Activated naive CD8-positive, alpha-beta T cell treated with anti-CD3 and anti-CD28 coated beads for 36 hours (primary cell): ENCODE measurements at regions not wholly inside any gene's neighbourhood (a gene's known extent, or its start where the extent isn't known, plus 50 kb on each side); places are given as distances from the start of the nearest gene placed in this dataset.
"Not testable (repeated sequence)": the region's sequence is repeated elsewhere in the genome, so short reads cannot be mapped to it uniquely, and the experiment has no call there.

Experiments used
- DNase-seq: peaks from one replicate; pipeline ENCODE4 v3.0.0; 2021
- H3K27ac Mint-ChIP-seq: one replicate; pipeline ENCODE4 v1.8.0; 2022; ENCODE audit warnings: mild to moderate bottlenecking, moderate library complexity, mixed read lengths
- H3K27me3 Mint-ChIP-seq: one replicate; pipeline ENCODE4 v1.8.0; 2022; ENCODE audit warnings: mild to moderate bottlenecking, mixed read lengths
- H3K36me3 Mint-ChIP-seq: one replicate; pipeline ENCODE4 v1.8.0; 2021; ENCODE audit warnings: mild to moderate bottlenecking, mixed read lengths
- H3K4me1 Mint-ChIP-seq: one replicate; pipeline ENCODE4 v1.8.0; 2021; ENCODE audit warnings: mixed read lengths
- H3K4me3 Mint-ChIP-seq: one replicate; pipeline ENCODE4 v1.8.0; 2022; ENCODE audit warnings: mild to moderate bottlenecking, moderate library complexity, mixed read lengths
- H3K9me3 Mint-ChIP-seq: one replicate; pipeline ENCODE4 v1.8.0; 2022; ENCODE audit warnings: mixed read lengths

- H3K27ac Mint-ChIP-seq, DNase-seq, H3K4me3 Mint-ChIP-seq: not testable (repeated sequence)
These were observed 777.1 kb upstream of the CDH18 start for GRCh38 chr5:20765074-20765473.

GRCh38 chr5:20759459-20759858, 771.5 kb upstream of the CDH18 start:
- DNase-seq, H3K4me3 Mint-ChIP-seq, H3K9me3 Mint-ChIP-seq, H3K4me1 Mint-ChIP-seq, H3K36me3 Mint-ChIP-seq, H3K27me3 Mint-ChIP-seq, H3K27ac Mint-ChIP-seq: not testable (repeated sequence)

More at GRCh38 chr5:20765074-20765473, 777.1 kb upstream of the CDH18 start:
- H3K4me1 Mint-ChIP-seq, H3K36me3 Mint-ChIP-seq, H3K9me3 Mint-ChIP-seq, H3K27me3 Mint-ChIP-seq: not testable (repeated sequence)

- H3K9me3 Mint-ChIP-seq, H3K27me3 Mint-ChIP-seq, H3K36me3 Mint-ChIP-seq, H3K4me3 Mint-ChIP-seq, H3K27ac Mint-ChIP-seq, DNase-seq, H3K4me1 Mint-ChIP-seq: not testable (repeated sequence)
These were observed 764.2 kb upstream of the CDH18 start for GRCh38 chr5:20752179-20752578.

DNA sequence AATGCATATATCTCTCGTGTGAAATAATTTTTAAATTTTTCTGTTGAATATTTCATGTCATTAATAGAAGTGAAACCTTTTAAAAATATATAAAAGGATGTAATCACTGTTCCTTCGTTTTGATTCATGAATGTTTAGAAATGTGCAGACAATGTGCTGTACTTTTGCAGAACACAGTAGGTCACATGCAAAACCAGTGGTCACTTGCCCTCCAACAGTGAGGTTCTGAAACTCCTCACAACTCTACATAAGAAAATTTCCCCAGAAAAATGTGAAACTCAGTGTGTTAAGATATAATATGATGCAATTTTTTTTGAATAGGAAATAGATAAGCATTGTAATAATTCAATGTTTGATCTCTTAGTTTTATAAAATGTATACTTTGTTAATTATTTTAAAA, 747.7 kb upstream of the CDH18 start:
- not testable (repeated sequence) for H3K4me3 Mint-ChIP-seq, H3K9me3 Mint-ChIP-seq, DNase-seq, H3K36me3 Mint-ChIP-seq, H3K4me1 Mint-ChIP-seq, H3K27ac Mint-ChIP-seq, H3K27me3 Mint-ChIP-seq

DNA sequence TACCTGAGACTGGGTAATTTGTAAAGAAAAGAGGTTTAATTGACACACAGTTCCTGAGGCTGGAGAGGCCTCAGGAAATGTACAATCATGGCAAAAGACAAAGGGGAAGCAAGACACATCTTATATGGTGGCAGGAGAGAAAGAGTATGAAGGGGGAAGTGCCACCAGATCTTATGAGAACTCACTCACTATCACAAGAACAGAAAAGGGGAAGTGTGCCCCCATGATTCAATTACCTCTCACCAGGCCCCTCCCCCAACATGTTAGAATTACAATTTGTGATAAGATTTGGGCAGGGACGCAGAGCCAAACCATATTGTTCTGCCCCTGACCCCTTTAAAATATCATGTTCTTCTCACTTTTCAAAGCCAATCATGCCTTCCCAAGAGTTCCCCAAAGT, 744.2 kb upstream of the CDH18 start:
- H3K9me3 Mint-ChIP-seq, H3K36me3 Mint-ChIP-seq: not testable (repeated sequence)

GRCh38 chr5:20721286-20721685, 733.3 kb upstream of the CDH18 start:
- H3K27ac Mint-ChIP-seq, H3K9me3 Mint-ChIP-seq, H3K36me3 Mint-ChIP-seq, DNase-seq, H3K4me3 Mint-ChIP-seq, H3K4me1 Mint-ChIP-seq, H3K27me3 Mint-ChIP-seq: not testable (repeated sequence)

More for the DNA sequence above, 744.2 kb upstream of the CDH18 start:
- not testable (repeated sequence) for H3K27me3 Mint-ChIP-seq, H3K4me3 Mint-ChIP-seq, H3K27ac Mint-ChIP-seq, H3K4me1 Mint-ChIP-seq, DNase-seq

- not testable (repeated sequence) for DNase-seq, H3K27me3 Mint-ChIP-seq, H3K4me3 Mint-ChIP-seq, H3K9me3 Mint-ChIP-seq, H3K36me3 Mint-ChIP-seq, H3K4me1 Mint-ChIP-seq, H3K27ac Mint-ChIP-seq
These were observed 723.6 kb upstream of the CDH18 start for GRCh38 chr5:20711520-20712155.

GRCh38 chr5:20707634-20708033, 719.6 kb upstream of the CDH18 start:
- H3K27ac Mint-ChIP-seq, H3K9me3 Mint-ChIP-seq, H3K27me3 Mint-ChIP-seq, H3K4me3 Mint-ChIP-seq, H3K36me3 Mint-ChIP-seq, H3K4me1 Mint-ChIP-seq, DNase-seq: not testable (repeated sequence)

- Mint-ChIP-seq H3K27ac (no peak overlapping the region), H3K4me3 (no peak overlapping the region), H3K9me3 (peaks cover 2% of the 10 kb centered on the region), H3K27me3 (no peaks in the 10 kb centered on the region), H3K4me1 (no peaks in the 10 kb centered on the region), H3K36me3 (no peaks in the 10 kb centered on the region)
- no peak for DNase-seq
These were observed 706.1 kb upstream of the CDH18 start for GRCh38 chr5:20694121-20694520.

GRCh38 chr5:20692913-20693312, 704.9 kb upstream of the CDH18 start:
- Mint-ChIP-seq H3K9me3 (peaks cover 2% of the 10 kb centered on the region), H3K36me3 (no peaks in the 10 kb centered on the region), H3K4me3 (no peak overlapping the region), H3K27ac (no peak overlapping the region), H3K4me1 (no peaks in the 10 kb centered on the region), H3K27me3 (no peaks in the 10 kb centered on the region)
- DNase-seq: no peak

- no peaks in the 10 kb centered on the region for H3K36me3 Mint-ChIP-seq
- no peak for DNase-seq
- no peaks in the 10 kb centered on the region for H3K4me1 Mint-ChIP-seq
- no peak overlapping the region for H3K27ac Mint-ChIP-seq
- peaks cover 1% of the 10 kb centered on the region for H3K9me3 Mint-ChIP-seq
- no peaks in the 10 kb centered on the region for H3K27me3 Mint-ChIP-seq
- no peak overlapping the region for H3K4me3 Mint-ChIP-seq
These were observed 695.4 kb upstream of the CDH18 start for GRCh38 chr5:20683241-20683940.

GRCh38 chr5:20680718-20681302, 692.8 kb upstream of the CDH18 start:
- Mint-ChIP-seq H3K9me3 (no peaks in the 10 kb centered on the region), H3K4me1 (no peaks in the 10 kb centered on the region), H3K27me3 (no peaks in the 10 kb centered on the region), H3K36me3 (no peaks in the 10 kb centered on the region), H3K4me3 (no peak overlapping the region), H3K27ac (no peak overlapping the region)
- DNase-seq: no peak

DNA sequence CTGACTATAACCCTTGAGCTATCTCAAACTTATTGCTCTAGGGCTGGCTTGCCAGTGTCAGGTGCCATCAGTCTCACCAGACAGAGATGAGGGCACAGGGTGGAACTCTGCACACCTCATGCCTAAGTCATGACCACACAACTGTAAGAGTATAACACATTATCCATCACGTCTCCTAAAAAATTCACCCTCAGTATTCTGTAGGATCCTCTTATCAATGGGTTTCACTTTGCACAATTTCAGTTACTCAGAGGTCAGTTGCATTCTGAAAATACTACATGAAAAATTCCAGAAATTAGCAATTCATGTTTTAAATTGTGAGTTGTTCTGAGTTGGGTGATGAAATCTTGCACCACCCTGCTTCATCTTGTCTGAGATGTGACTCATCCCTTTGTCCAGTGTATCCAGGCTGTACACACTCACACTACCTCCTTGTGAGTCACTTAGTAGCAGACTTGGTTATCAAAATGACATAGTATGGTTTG, 690.9 kb upstream of the CDH18 start:
- Mint-ChIP-seq H3K36me3 (no peaks in the 10 kb centered on the region), H3K4me3 (no peak overlapping the region), H3K27me3 (no peaks in the 10 kb centered on the region), H3K27ac (no peak overlapping the region), H3K4me1 (no peaks in the 10 kb centered on the region), H3K9me3 (no peaks in the 10 kb centered on the region)
- no peak for DNase-seq

DNA sequence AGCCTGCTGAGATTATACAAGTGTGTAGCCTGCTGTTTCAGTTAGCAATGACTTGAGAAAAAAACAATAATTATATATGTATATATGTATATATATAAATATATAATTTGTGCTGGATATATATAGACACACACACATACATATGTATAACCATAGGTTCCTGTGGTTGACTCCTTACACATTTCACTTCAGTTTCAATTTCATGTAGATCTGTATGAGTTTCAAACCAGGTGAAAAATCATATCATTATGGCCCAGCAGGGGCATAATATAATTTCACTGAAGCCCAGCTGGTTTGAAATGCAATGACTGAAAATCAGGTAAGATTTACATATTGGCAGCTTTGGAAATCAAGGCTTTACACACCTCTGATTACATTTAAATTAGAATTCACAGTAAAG, 690.4 kb upstream of the CDH18 start:
- Mint-ChIP-seq H3K4me3 (no peak overlapping the region), H3K4me1 (no peaks in the 10 kb centered on the region), H3K27ac (no peak overlapping the region)

DNA sequence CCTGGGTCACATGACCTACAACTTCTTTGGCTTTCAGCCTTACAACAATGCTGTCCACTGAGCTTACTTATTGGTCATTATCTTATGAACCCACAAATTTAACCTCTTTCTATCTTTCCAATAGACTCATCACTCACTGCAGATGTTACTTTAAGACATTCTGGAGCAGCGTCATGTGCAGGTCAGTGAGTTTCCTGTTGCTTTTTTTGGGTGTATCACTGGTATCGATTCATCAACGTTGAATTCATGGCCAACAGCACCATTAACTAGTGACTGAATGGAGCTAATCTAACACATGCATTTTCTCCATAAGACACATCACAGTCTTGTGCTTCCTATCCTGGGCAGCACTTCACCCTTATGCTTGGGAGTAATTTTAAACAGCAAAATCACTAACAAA, 672.6 kb upstream of the CDH18 start:
- Mint-ChIP-seq H3K36me3 (no peaks in the 10 kb centered on the region), H3K4me3 (no peak overlapping the region), H3K27me3 (no peaks in the 10 kb centered on the region), H3K9me3 (no peaks in the 10 kb centered on the region), H3K27ac (no peak overlapping the region), H3K4me1 (no peaks in the 10 kb centered on the region)
- no peak for DNase-seq

More for the DNA sequence above, 690.4 kb upstream of the CDH18 start:
- no peak for DNase-seq
- Mint-ChIP-seq H3K9me3 (no peaks in the 10 kb centered on the region), H3K36me3 (no peaks in the 10 kb centered on the region), H3K27me3 (no peaks in the 10 kb centered on the region)

GRCh38 chr5:20656262-20656661, 668.3 kb upstream of the CDH18 start:
- H3K4me1 Mint-ChIP-seq: no peaks in the 10 kb centered on the region
- no peak overlapping the region for H3K4me3 Mint-ChIP-seq
- no peaks in the 10 kb centered on the region for H3K27me3 Mint-ChIP-seq
- no peak for DNase-seq
- peaks cover 10% of the 10 kb centered on the region for H3K9me3 Mint-ChIP-seq
- H3K27ac Mint-ChIP-seq: no peak overlapping the region
- no peaks in the 10 kb centered on the region for H3K36me3 Mint-ChIP-seq
